GM12891 (cell line): ENCODE measurements at regions not wholly inside any gene's neighbourhood (a gene's known extent, or its start where the extent isn't known, plus 50 kb on each side); places are given as distances from the start of the nearest gene placed in this dataset.

Source experiments
- POLR2A ChIP-seq: IDR thresholded peaks from 2 replicates; pipeline ENCODE4 v1.6.1; 2011; ENCODE audit warnings: low read depth, low read length, control low read depth
- POLR2AphosphoS5 ChIP-seq: IDR thresholded peaks from 2 replicates; pipeline ENCODE4 v1.6.1; 2011; ENCODE audit warnings: low read depth, low read length, control low read depth
- SPI1 ChIP-seq: IDR thresholded peaks from 2 replicates; pipeline ENCODE4 v1.6.1; 2011; ENCODE audit warnings: low read depth, low read length, control low read depth
- TAF1 ChIP-seq: IDR thresholded peaks from 2 replicates; pipeline ENCODE4 v1.6.1; 2011; ENCODE audit warnings: low read depth, low read length, control low read depth

GRCh38 chr9:30713243-30713642 lies 1671.2 kb upstream of the ACO1 start:
- no peak for TF ChIP-seq POLR2A
- no peak for TF ChIP-seq POLR2AphosphoS5
- TF ChIP-seq SPI1 = no peak
- TF ChIP-seq TAF1 = no peak
